GM23338 (cell line): ENCODE measurements at regions not wholly inside any gene's neighbourhood (a gene's known extent, or its start where the extent isn't known, plus 50 kb on each side); places are given as distances from the start of the nearest gene placed in this dataset.

Experiments used
- ATAC-seq: fragments of 200-7000 bp; cut with Tn5 transposase; 3 replicates; pipeline ENCODE4 v1.9.1; 2020
- DNase-seq: peaks from one replicate; pipeline ENCODE4 v3.0.0-alpha.2; 2015; ENCODE audit warnings: low spot score
- H2AFZ ChIP-seq: fragments of 200-600 bp; sonication (generic); 2 replicates; pipeline ENCODE4 v1.8.0; 2016; ENCODE audit warnings: antibody characterized with exemption, mild to moderate bottlenecking, moderate library complexity
- H3F3A ChIP-seq: fragments of 200-600 bp; sonication (generic); replicated peaks from 2 replicates; pipeline ENCODE4 v1.8.0; 2017; ENCODE audit warnings: antibody characterized with exemption, mixed run types, low read depth
- H3K27ac ChIP-seq: fragments of 200-600 bp; sonication (generic); 2 replicates; pipeline ENCODE4 v1.6.1; 2016; ENCODE audit warnings: low read depth
- H3K27me3 ChIP-seq: fragments of 200-600 bp; sonication (generic); 2 replicates; pipeline ENCODE4 v1.8.0; 2016; ENCODE audit warnings: mild to moderate bottlenecking, mixed run types, moderate library complexity; ENCODE audit not compliant: insufficient read depth
- H3K36me3 ChIP-seq: fragments of 200-600 bp; sonication (generic); 2 replicates; pipeline ENCODE4 v1.8.0; 2016; ENCODE audit warnings: mild to moderate bottlenecking; ENCODE audit not compliant: insufficient read depth
- H3K4me1 ChIP-seq: fragments of 200-600 bp; sonication (generic); 2 replicates; pipeline ENCODE4 v1.8.0; 2016; ENCODE audit warnings: mild to moderate bottlenecking, moderate library complexity; ENCODE audit not compliant: insufficient read depth
- H3K4me2 ChIP-seq: fragments of 200-600 bp; sonication (generic); 2 replicates; pipeline ENCODE4 v1.7.1; 2017; ENCODE audit warnings: mixed run types
- H3K4me3 ChIP-seq: fragments of 200-600 bp; sonication (generic); 2 replicates; pipeline ENCODE4 v1.6.1; 2016; ENCODE audit warnings: mixed run types
- H3K79me2 ChIP-seq: fragments of 200-600 bp; sonication (generic); replicated peaks from 2 replicates; pipeline ENCODE4 v1.8.0; 2017; ENCODE audit warnings: mild to moderate bottlenecking; ENCODE audit not compliant: insufficient read depth
- H3K9me2 ChIP-seq: fragments of 200-600 bp; sonication (generic); 2 replicates; pipeline ENCODE4 v1.8.0; 2017; ENCODE audit not compliant: insufficient read depth
- H4K20me1 ChIP-seq: fragments of 200-600 bp; sonication (generic); replicated peaks from 2 replicates; pipeline ENCODE4 v1.8.0; 2017; ENCODE audit warnings: mild to moderate bottlenecking; ENCODE audit not compliant: insufficient read depth
- H3K27ac Mint-ChIP-seq: 2 replicates; pipeline ENCODE4 v1.8.0; 2020; ENCODE audit warnings: inconsistent platforms, mild to moderate bottlenecking, moderate library complexity, mixed read lengths
- H3K27me3 Mint-ChIP-seq: 3 replicates; pipeline ENCODE4 v1.8.0; 2022; ENCODE audit warnings: low read depth, mild to moderate bottlenecking, moderate library complexity, mixed read lengths, inconsistent platforms; ENCODE audit not compliant: insufficient read depth, poor library complexity
- H3K36me3 Mint-ChIP-seq: 3 replicates; pipeline ENCODE4 v1.8.0; 2021; ENCODE audit warnings: low read depth, mild to moderate bottlenecking, inconsistent platforms, moderate library complexity, mixed read lengths
- H3K4me1 Mint-ChIP-seq: 3 replicates; pipeline ENCODE4 v1.8.0; 2020; ENCODE audit warnings: mild to moderate bottlenecking, inconsistent platforms, mixed read lengths
- H3K4me3 Mint-ChIP-seq: 3 replicates; pipeline ENCODE4 v1.8.0; 2021; ENCODE audit warnings: moderate library complexity, mild to moderate bottlenecking, inconsistent platforms, mixed read lengths
- H3K9me3 Mint-ChIP-seq: 3 replicates; pipeline ENCODE4 v1.8.0; 2020; ENCODE audit warnings: moderate library complexity, mild to moderate bottlenecking, inconsistent platforms, mixed read lengths
- CREB1 ChIP-seq: fragments of 250-450 bp; sonication (Bioruptor Pico); IDR thresholded peaks from 2 replicates; pipeline ENCODE4 v1.5.0; 2020; ENCODE audit warnings: low read depth, mild to moderate bottlenecking, moderate library complexity
- EZH2 ChIP-seq: fragments of 200-600 bp; sonication (generic); IDR thresholded peaks from one replicate; pipeline ENCODE4 v1.8.0; 2017; ENCODE audit warnings: antibody characterized with exemption, mild to moderate bottlenecking, low read depth; ENCODE audit not compliant: unreplicated experiment
- EZH2phosphoT487 ChIP-seq: fragments of 200-600 bp; sonication (generic); IDR thresholded peaks from one replicate; pipeline ENCODE4 v1.8.1; 2018; ENCODE audit warnings: antibody characterized with exemption; ENCODE audit not compliant: unreplicated experiment
- JUNB ChIP-seq: IDR thresholded peaks from one replicate; pipeline ENCODE4 v1.6.1; 2016; ENCODE audit warnings: antibody characterized with exemption; ENCODE audit not compliant: unreplicated experiment
- NANOG ChIP-seq: IDR thresholded peaks from 2 replicates; pipeline ENCODE4 v1.6.1; 2016; ENCODE audit warnings: antibody characterized with exemption, borderline replicate concordance
- POLR2AphosphoS5 ChIP-seq: IDR thresholded peaks from 2 replicates; pipeline ENCODE4 v1.6.1; 2016; ENCODE audit warnings: antibody characterized with exemption, low read depth
- REST ChIP-seq: IDR thresholded peaks from one replicate; pipeline ENCODE4 v1.6.1; 2018; ENCODE audit warnings: antibody characterized with exemption; ENCODE audit not compliant: unreplicated experiment
- STAT1 ChIP-seq: IDR thresholded peaks from one replicate; pipeline ENCODE4 v1.6.1; 2016; ENCODE audit warnings: antibody characterized with exemption; ENCODE audit not compliant: unreplicated experiment
- ZNF114 ChIP-seq: fragments of 250-450 bp; sonication (Bioruptor Pico); IDR thresholded peaks from 2 replicates; pipeline ENCODE4 v1.5.0; 2020; ENCODE audit warnings: mild to moderate bottlenecking, moderate library complexity
- ZNF331 ChIP-seq: fragments of 250-450 bp; sonication (Bioruptor Pico); IDR thresholded peaks from 2 replicates; pipeline ENCODE4 v1.5.0; 2020; ENCODE audit warnings: low read depth, mild to moderate bottlenecking, moderate library complexity
- TF ChIP-seq, protein P1 (sequence below): IDR thresholded peaks from 2 replicates; pipeline ENCODE4 v1.6.1; 2016; ENCODE audit warnings: antibody characterized with exemption
- TF ChIP-seq, protein P2 (sequence below), 2 experiments: fragments of 200-600 bp in 1 of 2; sonication (generic) in 1 of 2; conservative IDR thresholded peaks; 2 replicates each; pipeline versions ENCODE4 v1.5.1 to v1.6.1; 2016 to 2017; ENCODE audit warnings: antibody characterized with exemption in 2 of 2, low read depth in 2 of 2, mild to moderate bottlenecking in 2 of 2, moderate library complexity in 1 of 2

GRCh38 chr22:34805771-34806170 lies 260.2 kb upstream of the ISX start (continued):
- TF ChIP-seq, protein P1, sequence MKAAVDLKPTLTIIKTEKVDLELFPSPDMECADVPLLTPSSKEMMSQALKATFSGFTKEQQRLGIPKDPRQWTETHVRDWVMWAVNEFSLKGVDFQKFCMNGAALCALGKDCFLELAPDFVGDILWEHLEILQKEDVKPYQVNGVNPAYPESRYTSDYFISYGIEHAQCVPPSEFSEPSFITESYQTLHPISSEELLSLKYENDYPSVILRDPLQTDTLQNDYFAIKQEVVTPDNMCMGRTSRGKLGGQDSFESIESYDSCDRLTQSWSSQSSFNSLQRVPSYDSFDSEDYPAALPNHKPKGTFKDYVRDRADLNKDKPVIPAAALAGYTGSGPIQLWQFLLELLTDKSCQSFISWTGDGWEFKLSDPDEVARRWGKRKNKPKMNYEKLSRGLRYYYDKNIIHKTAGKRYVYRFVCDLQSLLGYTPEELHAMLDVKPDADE: no peak
- TF ChIP-seq ZNF331 (CRISPR knock-in tag) (no peak), EZH2 (no peak)

- H3K27me3 Mint-ChIP-seq: peaks cover 5% of the 10 kb centered on the region
- TF ChIP-seq, protein P2, sequence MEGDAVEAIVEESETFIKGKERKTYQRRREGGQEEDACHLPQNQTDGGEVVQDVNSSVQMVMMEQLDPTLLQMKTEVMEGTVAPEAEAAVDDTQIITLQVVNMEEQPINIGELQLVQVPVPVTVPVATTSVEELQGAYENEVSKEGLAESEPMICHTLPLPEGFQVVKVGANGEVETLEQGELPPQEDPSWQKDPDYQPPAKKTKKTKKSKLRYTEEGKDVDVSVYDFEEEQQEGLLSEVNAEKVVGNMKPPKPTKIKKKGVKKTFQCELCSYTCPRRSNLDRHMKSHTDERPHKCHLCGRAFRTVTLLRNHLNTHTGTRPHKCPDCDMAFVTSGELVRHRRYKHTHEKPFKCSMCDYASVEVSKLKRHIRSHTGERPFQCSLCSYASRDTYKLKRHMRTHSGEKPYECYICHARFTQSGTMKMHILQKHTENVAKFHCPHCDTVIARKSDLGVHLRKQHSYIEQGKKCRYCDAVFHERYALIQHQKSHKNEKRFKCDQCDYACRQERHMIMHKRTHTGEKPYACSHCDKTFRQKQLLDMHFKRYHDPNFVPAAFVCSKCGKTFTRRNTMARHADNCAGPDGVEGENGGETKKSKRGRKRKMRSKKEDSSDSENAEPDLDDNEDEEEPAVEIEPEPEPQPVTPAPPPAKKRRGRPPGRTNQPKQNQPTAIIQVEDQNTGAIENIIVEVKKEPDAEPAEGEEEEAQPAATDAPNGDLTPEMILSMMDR (conservative IDR thresholded peaks at IDR 0.05; ENCODE audit: low read depth in 2 of 2): no peak
- TF ChIP-seq, protein P1: no peak
- TF ChIP-seq EZH2 (no peak), ZNF331 (CRISPR knock-in tag) (no peak), REST (no peak), POLR2AphosphoS5 (no peak), CREB1 (no peak), ZNF114 (CRISPR knock-in tag) (no peak), JUNB (no peak), STAT1 (no peak), NANOG (no peak), EZH2phosphoT487 (no peak)
Measured at GRCh38 chr22:34808618-34809017, 257.3 kb upstream of the ISX start.

More at GRCh38 chr22:34808618-34809017, 257.3 kb upstream of the ISX start:
- Mint-ChIP-seq H3K4me3 (no peak overlapping the region), H3K36me3 (peaks cover 4% of the 10 kb centered on the region; the same call in 2 of the 3 replicates), H3K9me3 (peaks cover 49% of the 10 kb centered on the region), H3K4me1 (peaks cover 5% of the 10 kb centered on the region; the same call in 1 of the 3 replicates), H3K27ac (no peak overlapping the region)
- Histone ChIP-seq H3K9me2 (peaks cover 11% of the 10 kb centered on the region), H3F3A (no peaks in the 10 kb centered on the region), H3K4me3 (no peak overlapping the region), H3K36me3 (no peaks in the 10 kb centered on the region), H3K79me2 (no peaks in the 10 kb centered on the region), H3K4me2 (no peak overlapping the region), H2AFZ (no peak overlapping the region), H4K20me1 (no peaks in the 10 kb centered on the region), H3K27me3 (no peaks in the 10 kb centered on the region), H3K4me1 (no peaks in the 10 kb centered on the region), H3K27ac (no peak overlapping the region)
- ATAC-seq: no peak
- DNase-seq: peak; percentile 17
